HepG2 (cell line): ENCODE measurements at regions not wholly inside any gene's neighbourhood (a gene's known extent, or its start where the extent isn't known, plus 50 kb on each side); places are given as distances from the start of the nearest gene placed in this dataset.

Experiments
- CERS6 ChIP-seq: sonication (generic); formaldehyde crosslinking; IDR thresholded peaks from 2 replicates; pipeline ENCODE4 v1.5.0; 2020; ENCODE audit warnings: missing genetic modification reagents
- FOXA1 ChIP-seq, 2 experiments: fragments of 450-650 bp in 1 of 2; sonication (generic) in 1 of 2; formaldehyde crosslinking in 1 of 2; IDR thresholded peaks; 2 replicates each; pipeline versions ENCODE4 v1.4.0 to v1.6.1; 2016 to 2020; ENCODE audit warnings: missing genetic modification reagents in 1 of 2
- GABPB1 ChIP-seq: IDR thresholded peaks from 2 replicates; pipeline ENCODE4 v1.6.1; 2016; ENCODE audit warnings: mild to moderate bottlenecking, missing genetic modification reagents, moderate library complexity, missing compliant biosample characterization
- NCOA5 ChIP-seq: sonication (generic); formaldehyde crosslinking; IDR thresholded peaks from 2 replicates; pipeline ENCODE4 v1.4.0; 2020; ENCODE audit warnings: missing genetic modification reagents
- PRDM4 ChIP-seq: sonication (generic); formaldehyde crosslinking; IDR thresholded peaks from 2 replicates; pipeline ENCODE4 v1.9.0; 2021; ENCODE audit warnings: missing genetic modification reagents, borderline replicate concordance
- ZNF572 ChIP-seq: sonication (generic); formaldehyde crosslinking; IDR thresholded peaks from 2 replicates; pipeline ENCODE4 v1.5.1; 2020; ENCODE audit warnings: mild to moderate bottlenecking, missing genetic modification reagents
- ZSCAN12 ChIP-seq: sonication (generic); formaldehyde crosslinking; IDR thresholded peaks from 2 replicates; pipeline ENCODE4 v1.9.0; 2021; ENCODE audit warnings: mild to moderate bottlenecking, missing genetic modification reagents
- TF ChIP-seq, protein P1 (sequence below): sonication (generic); formaldehyde crosslinking; IDR thresholded peaks from 2 replicates; pipeline ENCODE4 v1.5.1; 2020; ENCODE audit warnings: mild to moderate bottlenecking, missing genetic modification reagents, moderate library complexity
- TF ChIP-seq, protein P2 (sequence below): sonication (generic); formaldehyde crosslinking; IDR thresholded peaks from 2 replicates; pipeline ENCODE4 v1.8.0; 2022; ENCODE audit warnings: missing genetic modification reagents, mild to moderate bottlenecking, moderate library complexity, borderline replicate concordance
- TF ChIP-seq, protein P3 (sequence below): IDR thresholded peaks from 2 replicates; pipeline ENCODE4 v1.6.1; 2012; ENCODE audit warnings: inconsistent platforms
- TF ChIP-seq, protein P4 (sequence below): sonication (generic); formaldehyde crosslinking; IDR thresholded peaks from 2 replicates; pipeline ENCODE4 v1.8.1; 2023; ENCODE audit warnings: mild to moderate bottlenecking, moderate library complexity, missing genetic modification reagents
- TF ChIP-seq, protein P5 (sequence below): IDR thresholded peaks from 2 replicates; pipeline ENCODE4 v1.4.0; 2020; ENCODE audit warnings: mild to moderate bottlenecking, missing genetic modification reagents

DNA sequence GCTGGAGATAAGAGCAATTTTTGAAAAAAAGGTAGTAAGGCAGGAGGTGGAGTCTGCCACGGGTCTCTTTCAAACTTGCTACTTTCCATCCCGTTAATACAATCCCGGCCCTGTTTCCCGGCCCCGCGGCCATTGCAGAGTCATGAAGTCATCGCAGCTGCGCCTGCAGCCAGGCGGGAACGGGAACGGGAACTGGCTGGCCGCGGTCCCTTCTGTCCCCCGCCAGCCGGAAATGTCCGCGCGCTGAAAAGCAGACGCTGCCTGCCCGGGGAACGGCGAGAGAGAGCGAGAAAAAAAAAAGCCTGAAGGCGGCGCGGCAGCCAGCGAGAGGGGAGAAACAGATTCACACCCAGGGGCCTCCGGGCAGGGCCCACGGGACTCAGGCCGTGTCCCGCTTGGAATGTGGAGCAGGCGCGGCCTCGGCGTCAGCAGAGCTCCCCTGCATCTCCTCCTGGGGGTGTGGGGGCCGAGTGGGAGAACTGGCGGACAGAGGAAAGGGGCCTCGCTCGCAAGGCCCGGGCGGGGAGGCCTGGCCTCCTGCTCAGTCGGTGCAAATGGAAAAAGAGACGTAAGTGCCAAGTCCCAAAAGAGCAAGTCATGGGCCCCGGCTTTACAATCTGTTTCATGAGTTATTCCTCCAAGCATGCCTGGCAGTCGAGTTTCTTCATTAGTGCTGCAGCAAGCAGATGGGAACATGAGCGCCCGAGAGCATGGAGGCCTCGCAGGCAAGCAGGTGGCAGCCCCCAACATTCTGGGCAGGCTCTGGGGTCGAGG, 201.2 kb upstream of the GAS1 start (continued):
- TF ChIP-seq, protein P1, sequence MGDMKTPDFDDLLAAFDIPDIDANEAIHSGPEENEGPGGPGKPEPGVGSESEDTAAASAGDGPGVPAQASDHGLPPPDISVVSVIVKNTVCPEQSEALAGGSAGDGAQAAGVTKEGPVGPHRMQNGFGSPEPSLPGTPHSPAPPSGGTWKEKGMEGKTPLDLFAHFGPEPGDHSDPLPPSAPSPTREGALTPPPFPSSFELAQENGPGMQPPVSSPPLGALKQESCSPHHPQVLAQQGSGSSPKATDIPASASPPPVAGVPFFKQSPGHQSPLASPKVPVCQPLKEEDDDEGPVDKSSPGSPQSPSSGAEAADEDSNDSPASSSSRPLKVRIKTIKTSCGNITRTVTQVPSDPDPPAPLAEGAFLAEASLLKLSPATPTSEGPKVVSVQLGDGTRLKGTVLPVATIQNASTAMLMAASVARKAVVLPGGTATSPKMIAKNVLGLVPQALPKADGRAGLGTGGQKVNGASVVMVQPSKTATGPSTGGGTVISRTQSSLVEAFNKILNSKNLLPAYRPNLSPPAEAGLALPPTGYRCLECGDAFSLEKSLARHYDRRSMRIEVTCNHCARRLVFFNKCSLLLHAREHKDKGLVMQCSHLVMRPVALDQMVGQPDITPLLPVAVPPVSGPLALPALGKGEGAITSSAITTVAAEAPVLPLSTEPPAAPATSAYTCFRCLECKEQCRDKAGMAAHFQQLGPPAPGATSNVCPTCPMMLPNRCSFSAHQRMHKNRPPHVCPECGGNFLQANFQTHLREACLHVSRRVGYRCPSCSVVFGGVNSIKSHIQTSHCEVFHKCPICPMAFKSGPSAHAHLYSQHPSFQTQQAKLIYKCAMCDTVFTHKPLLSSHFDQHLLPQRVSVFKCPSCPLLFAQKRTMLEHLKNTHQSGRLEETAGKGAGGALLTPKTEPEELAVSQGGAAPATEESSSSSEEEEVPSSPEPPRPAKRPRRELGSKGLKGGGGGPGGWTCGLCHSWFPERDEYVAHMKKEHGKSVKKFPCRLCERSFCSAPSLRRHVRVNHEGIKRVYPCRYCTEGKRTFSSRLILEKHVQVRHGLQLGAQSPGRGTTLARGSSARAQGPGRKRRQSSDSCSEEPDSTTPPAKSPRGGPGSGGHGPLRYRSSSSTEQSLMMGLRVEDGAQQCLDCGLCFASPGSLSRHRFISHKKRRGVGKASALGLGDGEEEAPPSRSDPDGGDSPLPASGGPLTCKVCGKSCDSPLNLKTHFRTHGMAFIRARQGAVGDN (CRISPR knock-in tag): peak; percentile 28; the same call in 1 of the 2 replicates
- no peak for TF ChIP-seq ZSCAN12 (CRISPR knock-in tag)
- TF ChIP-seq FOXA1 (IDR thresholded peaks at IDR 0.05): no peak
- no peak for TF ChIP-seq FOXA1 (CRISPR knock-in tag; IDR thresholded peaks at IDR 0.05)
- TF ChIP-seq, protein P2, sequence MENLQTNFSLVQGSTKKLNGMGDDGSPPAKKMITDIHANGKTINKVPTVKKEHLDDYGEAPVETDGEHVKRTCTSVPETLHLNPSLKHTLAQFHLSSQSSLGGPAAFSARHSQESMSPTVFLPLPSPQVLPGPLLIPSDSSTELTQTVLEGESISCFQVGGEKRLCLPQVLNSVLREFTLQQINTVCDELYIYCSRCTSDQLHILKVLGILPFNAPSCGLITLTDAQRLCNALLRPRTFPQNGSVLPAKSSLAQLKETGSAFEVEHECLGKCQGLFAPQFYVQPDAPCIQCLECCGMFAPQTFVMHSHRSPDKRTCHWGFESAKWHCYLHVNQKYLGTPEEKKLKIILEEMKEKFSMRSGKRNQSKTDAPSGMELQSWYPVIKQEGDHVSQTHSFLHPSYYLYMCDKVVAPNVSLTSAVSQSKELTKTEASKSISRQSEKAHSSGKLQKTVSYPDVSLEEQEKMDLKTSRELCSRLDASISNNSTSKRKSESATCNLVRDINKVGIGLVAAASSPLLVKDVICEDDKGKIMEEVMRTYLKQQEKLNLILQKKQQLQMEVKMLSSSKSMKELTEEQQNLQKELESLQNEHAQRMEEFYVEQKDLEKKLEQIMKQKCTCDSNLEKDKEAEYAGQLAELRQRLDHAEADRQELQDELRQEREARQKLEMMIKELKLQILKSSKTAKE (CRISPR knock-in tag): no peak
- TF ChIP-seq, protein P3, sequence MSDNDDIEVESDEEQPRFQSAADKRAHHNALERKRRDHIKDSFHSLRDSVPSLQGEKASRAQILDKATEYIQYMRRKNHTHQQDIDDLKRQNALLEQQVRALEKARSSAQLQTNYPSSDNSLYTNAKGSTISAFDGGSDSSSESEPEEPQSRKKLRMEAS: 0 out of 2 replicates have a peak, but pooled peaks have one; percentile 15
- TF ChIP-seq, protein P4, sequence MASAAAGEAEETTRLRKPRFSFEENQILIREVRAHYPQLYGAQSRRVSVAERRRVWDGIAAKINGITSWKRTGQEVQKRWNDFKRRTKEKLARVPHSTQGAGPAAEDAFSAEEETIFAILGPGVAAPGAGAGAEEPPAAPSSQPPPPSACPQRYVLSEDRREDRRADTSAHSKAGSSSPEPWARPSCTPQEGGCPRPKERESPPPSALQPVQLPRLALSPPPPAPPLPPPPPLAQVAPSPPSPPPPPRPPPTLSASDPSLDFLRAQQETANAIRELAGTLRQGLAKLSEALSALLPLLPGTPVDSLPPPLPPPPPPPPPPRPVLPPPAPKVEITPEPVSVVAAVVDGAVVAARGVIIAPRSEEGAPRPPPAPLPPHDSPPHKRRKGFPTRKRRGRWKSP (CRISPR knock-in tag): no peak
- TF ChIP-seq ZNF572 (CRISPR knock-in tag): no peak
- TF ChIP-seq, protein P5, sequence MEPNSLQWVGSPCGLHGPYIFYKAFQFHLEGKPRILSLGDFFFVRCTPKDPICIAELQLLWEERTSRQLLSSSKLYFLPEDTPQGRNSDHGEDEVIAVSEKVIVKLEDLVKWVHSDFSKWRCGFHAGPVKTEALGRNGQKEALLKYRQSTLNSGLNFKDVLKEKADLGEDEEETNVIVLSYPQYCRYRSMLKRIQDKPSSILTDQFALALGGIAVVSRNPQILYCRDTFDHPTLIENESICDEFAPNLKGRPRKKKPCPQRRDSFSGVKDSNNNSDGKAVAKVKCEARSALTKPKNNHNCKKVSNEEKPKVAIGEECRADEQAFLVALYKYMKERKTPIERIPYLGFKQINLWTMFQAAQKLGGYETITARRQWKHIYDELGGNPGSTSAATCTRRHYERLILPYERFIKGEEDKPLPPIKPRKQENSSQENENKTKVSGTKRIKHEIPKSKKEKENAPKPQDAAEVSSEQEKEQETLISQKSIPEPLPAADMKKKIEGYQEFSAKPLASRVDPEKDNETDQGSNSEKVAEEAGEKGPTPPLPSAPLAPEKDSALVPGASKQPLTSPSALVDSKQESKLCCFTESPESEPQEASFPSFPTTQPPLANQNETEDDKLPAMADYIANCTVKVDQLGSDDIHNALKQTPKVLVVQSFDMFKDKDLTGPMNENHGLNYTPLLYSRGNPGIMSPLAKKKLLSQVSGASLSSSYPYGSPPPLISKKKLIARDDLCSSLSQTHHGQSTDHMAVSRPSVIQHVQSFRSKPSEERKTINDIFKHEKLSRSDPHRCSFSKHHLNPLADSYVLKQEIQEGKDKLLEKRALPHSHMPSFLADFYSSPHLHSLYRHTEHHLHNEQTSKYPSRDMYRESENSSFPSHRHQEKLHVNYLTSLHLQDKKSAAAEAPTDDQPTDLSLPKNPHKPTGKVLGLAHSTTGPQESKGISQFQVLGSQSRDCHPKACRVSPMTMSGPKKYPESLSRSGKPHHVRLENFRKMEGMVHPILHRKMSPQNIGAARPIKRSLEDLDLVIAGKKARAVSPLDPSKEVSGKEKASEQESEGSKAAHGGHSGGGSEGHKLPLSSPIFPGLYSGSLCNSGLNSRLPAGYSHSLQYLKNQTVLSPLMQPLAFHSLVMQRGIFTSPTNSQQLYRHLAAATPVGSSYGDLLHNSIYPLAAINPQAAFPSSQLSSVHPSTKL: no peak
- peak; percentile 71 for TF ChIP-seq GABPB1 (CRISPR knock-in tag)
- no peak for TF ChIP-seq CERS6 (CRISPR knock-in tag)
- no peak for TF ChIP-seq NCOA5 (CRISPR knock-in tag)
- no peak for TF ChIP-seq PRDM4
